HL-60 (cell line): ENCODE measurements at regions not wholly inside any gene's neighbourhood (a gene's known extent, or its start where the extent isn't known, plus 50 kb on each side); places are given as distances from the start of the nearest gene placed in this dataset.

Experiments used
- DNase-seq, 2 experiments: peaks; one replicate each; pipeline ENCODE4 v3.0.0-alpha.2; 2010 to 2020; ENCODE audit warnings: low read depth in 1 of 2, low spot score in 1 of 2
- H3K27ac ChIP-seq: fragments of 250-450 bp; sonication (Bioruptor Pico); replicated peaks from 2 replicates; pipeline ENCODE4 v1.5.1; 2020; ENCODE audit warnings: mild to moderate bottlenecking, moderate library complexity
- H3K27me3 ChIP-seq: fragments of 250-450 bp; sonication (Bioruptor Pico); 2 replicates; pipeline ENCODE4 v1.5.1; 2021; ENCODE audit warnings: mild to moderate bottlenecking, moderate library complexity; ENCODE audit not compliant: insufficient read depth, poor library complexity, severe bottlenecking
- H3K4me3 ChIP-seq: replicated peaks from 2 replicates; pipeline ENCODE4 v1.5.1; 2011; ENCODE audit warnings: mild to moderate bottlenecking, control low read depth, low read length; ENCODE audit not compliant: insufficient read depth
- GABPA ChIP-seq: IDR thresholded peaks from 2 replicates; pipeline ENCODE4 v1.6.1; 2012; ENCODE audit warnings: low read depth
- POLR2AphosphoS5 ChIP-seq: IDR thresholded peaks from 2 replicates; pipeline ENCODE4 v1.6.1; 2012; ENCODE audit warnings: low read depth
- REST ChIP-seq: IDR thresholded peaks from 2 replicates; pipeline ENCODE4 v1.6.1; 2012; ENCODE audit warnings: low read depth; ENCODE audit not compliant: insufficient replicate concordance
- SPI1 ChIP-seq: IDR thresholded peaks from 2 replicates; pipeline ENCODE4 v1.6.1; 2012; ENCODE audit warnings: low read depth, mild to moderate bottlenecking, borderline replicate concordance
- TF ChIP-seq, protein P1 (sequence below): IDR thresholded peaks from one replicate; pipeline ENCODE4 v1.5.1; 2011; ENCODE audit warnings: low read length, control low read depth, inconsistent platforms; ENCODE audit not compliant: insufficient read depth

DNA sequence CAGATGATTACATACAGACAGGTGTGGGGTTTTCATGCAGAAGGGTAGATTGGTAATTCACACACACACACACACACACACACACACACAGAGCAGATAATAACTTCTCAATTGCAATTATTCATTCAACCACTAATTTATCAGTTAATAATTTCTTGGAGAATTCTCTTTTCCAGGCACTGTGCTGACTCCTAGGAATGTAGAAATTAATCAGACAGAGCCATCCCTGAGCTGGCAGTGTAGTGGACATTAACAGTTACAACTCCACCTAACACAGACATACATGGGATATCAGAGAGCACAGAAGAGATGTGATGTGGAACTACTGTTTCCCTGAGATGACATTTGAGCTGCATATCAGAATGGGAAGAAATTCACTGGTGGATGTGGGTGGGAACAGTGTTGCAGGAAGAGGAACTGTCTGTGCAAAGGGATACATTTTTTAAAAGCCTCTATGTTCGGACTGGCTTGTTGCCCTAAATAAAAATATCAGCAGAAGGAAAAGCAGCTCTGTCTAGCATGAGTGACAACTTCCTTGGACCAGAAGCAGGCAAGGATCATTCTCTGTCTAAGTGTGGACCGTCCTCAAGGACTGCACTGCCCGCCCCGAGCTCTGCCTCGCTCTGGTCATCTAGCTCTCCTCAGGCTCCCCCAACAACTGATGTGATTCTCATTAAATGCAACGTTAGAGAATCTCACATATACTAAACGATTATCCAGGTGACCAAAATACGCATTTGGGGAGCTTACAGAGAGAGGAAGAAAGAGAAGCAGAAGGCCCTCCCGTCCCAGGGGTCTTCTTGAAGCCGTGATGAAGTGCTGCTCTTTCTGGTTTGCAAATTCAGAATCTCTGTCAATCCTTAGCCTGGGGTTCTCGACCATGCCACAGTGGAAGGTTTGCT, 173.4 kb upstream of the TRIB2 start:
- H3K27ac ChIP-seq = no peak overlapping the region
- TF ChIP-seq REST = no peak
- TF ChIP-seq, protein P1, sequence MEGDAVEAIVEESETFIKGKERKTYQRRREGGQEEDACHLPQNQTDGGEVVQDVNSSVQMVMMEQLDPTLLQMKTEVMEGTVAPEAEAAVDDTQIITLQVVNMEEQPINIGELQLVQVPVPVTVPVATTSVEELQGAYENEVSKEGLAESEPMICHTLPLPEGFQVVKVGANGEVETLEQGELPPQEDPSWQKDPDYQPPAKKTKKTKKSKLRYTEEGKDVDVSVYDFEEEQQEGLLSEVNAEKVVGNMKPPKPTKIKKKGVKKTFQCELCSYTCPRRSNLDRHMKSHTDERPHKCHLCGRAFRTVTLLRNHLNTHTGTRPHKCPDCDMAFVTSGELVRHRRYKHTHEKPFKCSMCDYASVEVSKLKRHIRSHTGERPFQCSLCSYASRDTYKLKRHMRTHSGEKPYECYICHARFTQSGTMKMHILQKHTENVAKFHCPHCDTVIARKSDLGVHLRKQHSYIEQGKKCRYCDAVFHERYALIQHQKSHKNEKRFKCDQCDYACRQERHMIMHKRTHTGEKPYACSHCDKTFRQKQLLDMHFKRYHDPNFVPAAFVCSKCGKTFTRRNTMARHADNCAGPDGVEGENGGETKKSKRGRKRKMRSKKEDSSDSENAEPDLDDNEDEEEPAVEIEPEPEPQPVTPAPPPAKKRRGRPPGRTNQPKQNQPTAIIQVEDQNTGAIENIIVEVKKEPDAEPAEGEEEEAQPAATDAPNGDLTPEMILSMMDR = no peak
- TF ChIP-seq POLR2AphosphoS5 = no peak
- no peak for TF ChIP-seq GABPA
- DNase-seq = no peak

GRCh38 chr2:12543978-12544558, 172.7 kb upstream of the TRIB2 start:
- Histone ChIP-seq H3K4me3 (no peak overlapping the region), H3K27ac (no peak overlapping the region), H3K27me3 (no peaks in the 10 kb centered on the region)
- no peak for TF ChIP-seq REST
- no peak for TF ChIP-seq GABPA
- TF ChIP-seq SPI1 = no peak
- TF ChIP-seq POLR2AphosphoS5 = no peak
- TF ChIP-seq, protein P1 = no peak
- DNase-seq = no peak

More for the DNA sequence above, 173.4 kb upstream of the TRIB2 start:
- no peaks in the 10 kb centered on the region for H3K27me3 ChIP-seq
- H3K4me3 ChIP-seq = no peak overlapping the region

DNA sequence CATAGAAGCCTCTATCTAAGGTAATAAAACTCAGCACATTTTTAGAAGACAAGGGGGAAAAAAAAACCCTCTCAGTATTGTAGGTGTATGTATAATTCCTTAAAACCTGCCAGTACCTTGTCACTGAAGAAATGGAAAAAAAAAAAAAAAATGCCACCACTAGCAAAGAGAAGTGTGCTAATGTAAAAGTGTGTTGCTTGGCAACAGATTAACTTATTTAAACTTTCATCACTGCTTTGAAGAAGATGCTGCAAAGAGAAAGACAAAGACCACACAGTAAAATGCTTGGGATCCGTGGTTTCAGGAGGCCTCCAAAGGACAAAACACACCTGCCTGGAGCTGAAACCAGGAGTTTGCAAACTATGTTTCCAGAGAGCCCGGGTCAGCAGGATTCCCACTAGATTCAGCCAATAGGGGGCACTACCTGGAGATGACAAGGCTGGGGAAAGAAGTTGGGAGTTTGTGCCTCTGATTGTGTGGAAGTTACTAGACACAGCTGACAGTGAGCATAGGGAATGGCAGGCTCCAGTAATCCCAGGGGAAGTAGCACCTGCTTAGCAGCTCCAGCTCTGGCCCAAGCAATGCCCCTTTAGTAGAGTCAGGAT, 169.1 kb upstream of the TRIB2 start:
- Histone ChIP-seq H3K27ac (no peak overlapping the region), H3K27me3 (no peaks in the 10 kb centered on the region), H3K4me3 (no peak overlapping the region)
- DNase-seq = no peak
- TF ChIP-seq POLR2AphosphoS5 (no peak), GABPA (no peak), REST (no peak), SPI1 (no peak)
- TF ChIP-seq, protein P1 = no peak
